ENCODE measurements at regions not wholly inside any gene's neighbourhood (a gene's known extent, or its start where the extent isn't known, plus 50 kb on each side); places are given as distances from the start of the nearest gene placed in this dataset.

DNA sequence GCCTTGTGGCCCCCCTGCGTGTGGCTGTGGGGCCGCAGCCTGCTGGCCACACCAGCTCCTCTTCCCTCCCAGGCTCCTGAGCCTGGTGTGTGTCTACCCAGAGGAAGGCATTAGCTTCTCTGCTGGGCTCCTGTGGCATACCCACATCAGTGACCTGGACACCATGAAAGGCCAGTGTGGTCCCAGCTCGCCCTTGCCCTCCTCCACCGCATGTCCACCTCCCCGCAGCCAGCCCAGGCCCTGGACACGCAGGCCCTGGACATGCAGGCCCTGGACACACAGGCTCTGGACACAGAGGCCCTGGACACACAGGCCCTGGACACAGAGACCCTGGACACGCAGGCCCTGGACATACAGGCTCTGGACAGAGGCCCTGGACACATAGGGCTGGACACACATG lies 153.4 kb upstream of the PPP1R26 start:
- Mint-ChIP-seq H3K36me3 (no peaks in the 10 kb centered on the region), H3K27me3 (no peaks in the 10 kb centered on the region), H3K4me1 (no peaks in the 10 kb centered on the region), H3K27ac (no peak overlapping the region), H3K4me3 (no peak overlapping the region), H3K9me3 (no peaks in the 10 kb centered on the region)
- ATAC-seq (ENCODE audit: low read depth) = no peak
- POLR2A ChIA-PET = no interaction called here
- DNase-seq = peak; percentile 13

DNA sequence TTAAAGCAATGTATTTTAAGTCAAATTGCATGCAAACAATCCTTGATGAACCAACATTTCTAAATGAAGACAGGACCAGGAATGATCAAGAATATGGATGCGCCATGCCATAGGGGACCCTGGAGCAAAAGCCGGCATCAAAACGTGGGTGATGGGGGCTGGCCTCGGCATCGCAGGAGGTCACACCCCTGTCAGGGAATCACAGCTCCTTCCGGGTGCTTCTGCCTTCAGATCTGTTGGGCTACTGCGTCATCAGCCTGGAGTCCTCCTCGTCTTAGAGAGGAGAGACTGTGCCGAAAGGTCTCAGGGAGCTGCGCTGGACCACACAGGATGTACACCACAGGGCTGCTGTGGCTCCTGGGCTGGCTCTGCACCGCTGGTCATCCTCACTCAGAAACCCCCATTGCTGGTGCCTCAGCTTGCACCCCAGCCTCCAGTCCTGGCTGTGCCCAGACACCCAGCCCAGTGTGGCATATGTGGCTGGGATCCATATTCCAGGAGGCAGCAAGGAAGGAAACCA lies 152.9 kb upstream of the PPP1R26 start:
- Mint-ChIP-seq H3K27me3 (no peaks in the 10 kb centered on the region), H3K4me3 (no peak overlapping the region), H3K4me1 (no peaks in the 10 kb centered on the region), H3K36me3 (no peaks in the 10 kb centered on the region), H3K9me3 (no peaks in the 10 kb centered on the region), H3K27ac (no peak overlapping the region)
- DNase-seq (no peak), ATAC-seq (ENCODE audit: low read depth) (no peak)
- POLR2A ChIA-PET = no interaction called here

DNA sequence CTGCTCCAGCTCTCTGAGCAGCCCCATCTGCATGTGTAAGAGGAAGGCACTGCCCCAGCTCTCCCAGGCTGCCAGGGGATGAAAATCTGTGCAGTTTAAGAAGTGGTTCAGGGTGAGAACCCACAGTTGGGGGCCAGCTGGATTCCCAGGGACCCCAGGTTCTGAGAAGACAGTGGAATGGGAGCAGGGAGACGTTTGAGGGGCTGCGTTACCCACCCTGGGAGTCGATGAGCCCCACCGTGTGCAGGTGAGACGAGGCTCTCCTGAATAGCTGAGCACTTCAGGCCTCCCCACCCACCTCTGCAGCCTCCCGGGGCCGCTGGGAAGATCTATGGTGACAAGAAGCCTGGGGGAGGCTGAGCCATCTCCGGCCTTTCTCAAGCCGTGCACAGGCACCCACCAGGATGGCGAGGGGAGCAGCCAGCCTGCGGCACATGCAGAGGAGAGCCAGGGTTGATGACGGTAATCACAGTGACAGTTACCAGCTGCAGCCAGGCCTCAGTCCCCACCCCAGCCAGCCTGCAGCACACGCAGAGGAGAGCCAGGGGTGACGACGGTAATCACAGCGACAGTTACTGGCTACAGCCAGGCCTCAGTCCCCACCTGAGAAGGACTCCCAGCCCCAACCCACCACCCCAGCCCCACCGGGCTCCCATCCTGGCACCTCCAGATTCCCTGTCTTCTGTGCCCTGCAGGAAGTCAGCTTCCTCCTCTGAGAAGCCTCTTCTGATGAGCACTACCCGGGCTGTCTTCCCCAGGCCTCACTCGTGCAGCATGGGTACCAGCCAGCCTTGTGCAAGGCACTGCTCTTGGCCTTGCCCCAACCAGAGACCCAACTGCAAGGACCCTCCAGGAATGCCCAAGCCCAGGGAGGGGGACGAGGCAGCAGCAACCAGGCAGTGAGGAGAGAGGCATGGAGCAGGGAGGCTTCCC lies 150.8 kb upstream of the PPP1R26 start:
- Mint-ChIP-seq H3K4me1 (no peaks in the 10 kb centered on the region), H3K4me3 (no peak overlapping the region), H3K27ac (no peak overlapping the region), H3K27me3 (no peaks in the 10 kb centered on the region), H3K9me3 (no peaks in the 10 kb centered on the region), H3K36me3 (no peaks in the 10 kb centered on the region)
- DNase-seq = no peak
- ATAC-seq (ENCODE audit: low read depth) = no peak
- POLR2A ChIA-PET = no interaction called here

DNA sequence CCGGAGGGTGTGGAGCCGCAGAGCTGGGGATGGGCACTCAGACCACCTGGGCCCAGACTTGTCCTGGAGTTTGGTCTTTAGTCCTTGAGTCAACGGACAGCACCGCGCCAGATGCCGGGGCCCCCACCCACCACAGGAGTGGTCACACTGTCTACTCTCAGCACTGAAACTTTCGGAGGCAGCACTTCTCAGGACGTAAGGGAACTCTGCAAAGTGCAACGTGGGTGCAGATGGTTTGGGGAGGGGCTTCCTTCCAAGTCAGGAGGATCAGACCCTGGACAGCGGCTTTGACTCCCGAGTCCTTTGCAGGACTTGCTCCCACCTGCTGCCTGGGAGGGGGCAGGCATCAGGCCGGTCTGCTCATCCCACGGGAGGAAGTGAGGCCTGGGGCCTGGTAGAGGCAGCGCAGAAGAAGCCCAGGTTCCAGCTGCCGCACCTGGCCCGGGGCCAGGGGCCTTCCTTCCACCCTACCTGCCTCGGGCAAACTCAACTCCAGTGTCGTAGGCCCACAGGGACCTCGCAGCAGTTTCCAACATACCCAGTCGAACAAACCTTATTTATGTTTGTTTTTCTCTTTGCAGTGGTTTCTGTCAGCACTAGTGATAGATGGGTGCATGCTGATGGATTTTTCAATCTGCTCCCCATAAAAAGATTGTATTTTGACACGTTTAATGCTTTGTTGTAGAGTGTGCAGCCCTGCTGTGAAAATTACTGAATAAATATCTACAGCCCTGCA lies 149.8 kb upstream of the PPP1R26 start:
- DNase-seq (peak; percentile 15), ATAC-seq (ENCODE audit: low read depth) (no peak)
- no peak overlapping the region for H3K27ac Mint-ChIP-seq

DNA sequence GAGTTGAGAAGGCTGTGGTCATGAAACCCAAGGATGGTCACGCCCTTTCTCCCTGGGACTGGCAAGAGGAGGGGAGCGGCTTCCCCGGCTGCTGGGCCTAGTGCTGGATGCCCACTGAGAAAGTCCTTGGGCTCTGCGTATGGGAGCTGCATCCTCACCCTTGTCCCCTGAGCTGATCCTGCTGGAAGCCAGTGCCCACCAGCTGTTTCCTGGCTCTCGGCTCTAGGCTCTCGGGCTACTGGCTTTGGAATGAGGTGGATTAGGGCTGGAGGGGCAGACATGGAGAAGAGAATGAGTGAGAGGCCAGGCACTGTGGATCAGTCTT lies 149.3 kb upstream of the PPP1R26 start:
- Mint-ChIP-seq H3K27ac (no peak overlapping the region), H3K36me3 (no peaks in the 10 kb centered on the region), H3K4me3 (no peak overlapping the region), H3K4me1 (no peaks in the 10 kb centered on the region), H3K27me3 (no peaks in the 10 kb centered on the region), H3K9me3 (no peaks in the 10 kb centered on the region)
- POLR2A ChIA-PET = no interaction called here
- no peak for ATAC-seq (ENCODE audit: low read depth)
- no peak for DNase-seq

More for the DNA sequence above, 149.8 kb upstream of the PPP1R26 start:
- H3K36me3 Mint-ChIP-seq = no peaks in the 10 kb centered on the region
- H3K4me3 Mint-ChIP-seq = no peak overlapping the region
- POLR2A ChIA-PET = no interaction called here
- H3K27me3 Mint-ChIP-seq = no peaks in the 10 kb centered on the region
- H3K9me3 Mint-ChIP-seq = no peaks in the 10 kb centered on the region
- H3K4me1 Mint-ChIP-seq = no peaks in the 10 kb centered on the region

DNA sequence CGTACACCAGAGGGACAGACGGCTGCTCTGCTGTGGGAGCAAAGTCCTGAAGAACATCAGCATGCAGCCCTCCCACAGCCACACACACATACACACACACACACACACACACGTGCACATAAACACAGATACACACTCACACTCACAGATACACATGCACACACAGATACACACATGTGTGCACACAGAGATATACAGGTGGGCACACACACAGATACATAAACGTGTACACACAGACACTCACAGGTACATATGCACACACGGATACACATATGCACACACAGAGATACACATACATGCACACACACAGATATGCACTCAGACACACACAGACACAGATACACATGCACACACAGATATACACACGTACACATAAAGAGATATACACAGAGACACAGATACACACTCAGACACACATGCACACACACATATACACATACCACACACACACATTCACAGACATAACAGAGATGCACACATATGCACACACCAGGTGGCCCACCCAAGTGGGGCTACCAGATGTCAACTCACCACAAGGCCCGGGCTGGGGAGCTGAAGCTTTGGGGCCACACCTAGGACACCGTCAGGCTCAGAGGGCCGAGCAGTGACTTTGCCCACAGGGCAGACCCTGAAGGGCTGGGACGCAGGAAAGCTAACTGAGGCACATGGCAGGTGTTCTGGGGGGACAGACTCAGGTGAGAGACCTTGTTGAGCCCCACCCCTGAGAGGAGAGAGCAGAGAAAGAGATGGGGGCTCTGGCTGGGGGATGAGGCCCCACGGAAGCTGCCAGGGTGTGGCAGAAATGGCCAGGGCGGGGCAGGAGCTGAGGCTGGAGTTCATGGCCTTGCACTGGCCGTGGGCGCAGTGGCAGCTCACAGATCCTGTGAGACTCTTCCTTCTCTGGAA lies 148.6 kb upstream of the PPP1R26 start:
- POLR2A ChIA-PET = no interaction called here
- no peak overlapping the region for H3K4me3 Mint-ChIP-seq
- no peaks in the 10 kb centered on the region for H3K27me3 Mint-ChIP-seq
- H3K4me1 Mint-ChIP-seq = no peaks in the 10 kb centered on the region
- no peaks in the 10 kb centered on the region for H3K9me3 Mint-ChIP-seq
- no peaks in the 10 kb centered on the region for H3K36me3 Mint-ChIP-seq
- DNase-seq = no peak
- H3K27ac Mint-ChIP-seq = no peak overlapping the region
- ATAC-seq (ENCODE audit: low read depth) = no peak

DNA sequence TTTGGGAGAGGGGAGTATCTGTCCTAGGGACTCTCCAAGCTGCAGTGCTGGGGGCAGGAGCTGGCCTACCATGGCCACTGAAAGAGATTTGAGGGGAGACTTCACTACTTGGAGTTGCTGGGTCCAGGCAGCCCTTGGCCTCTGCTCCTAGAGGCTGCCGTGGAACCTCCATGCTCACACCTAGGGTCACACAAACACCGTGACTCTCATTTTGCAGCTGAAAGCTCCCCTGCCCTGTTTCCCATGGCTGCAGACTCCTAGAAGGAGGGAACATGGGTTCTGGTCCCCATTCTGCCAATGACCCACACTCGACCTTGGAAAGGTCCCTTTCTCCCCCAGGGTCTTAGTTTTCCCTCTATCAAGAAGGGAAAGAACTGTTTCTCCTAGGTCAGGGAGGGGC lies 147.1 kb upstream of the PPP1R26 start:
- ATAC-seq (ENCODE audit: low read depth) (no peak), DNase-seq (no peak)
- no peaks in the 10 kb centered on the region for H3K9me3 Mint-ChIP-seq
- no peaks in the 10 kb centered on the region for H3K4me1 Mint-ChIP-seq
- H3K27ac Mint-ChIP-seq = no peak overlapping the region
- POLR2A ChIA-PET = no interaction called here
- no peaks in the 10 kb centered on the region for H3K36me3 Mint-ChIP-seq
- no peaks in the 10 kb centered on the region for H3K27me3 Mint-ChIP-seq
- no peak overlapping the region for H3K4me3 Mint-ChIP-seq

DNA sequence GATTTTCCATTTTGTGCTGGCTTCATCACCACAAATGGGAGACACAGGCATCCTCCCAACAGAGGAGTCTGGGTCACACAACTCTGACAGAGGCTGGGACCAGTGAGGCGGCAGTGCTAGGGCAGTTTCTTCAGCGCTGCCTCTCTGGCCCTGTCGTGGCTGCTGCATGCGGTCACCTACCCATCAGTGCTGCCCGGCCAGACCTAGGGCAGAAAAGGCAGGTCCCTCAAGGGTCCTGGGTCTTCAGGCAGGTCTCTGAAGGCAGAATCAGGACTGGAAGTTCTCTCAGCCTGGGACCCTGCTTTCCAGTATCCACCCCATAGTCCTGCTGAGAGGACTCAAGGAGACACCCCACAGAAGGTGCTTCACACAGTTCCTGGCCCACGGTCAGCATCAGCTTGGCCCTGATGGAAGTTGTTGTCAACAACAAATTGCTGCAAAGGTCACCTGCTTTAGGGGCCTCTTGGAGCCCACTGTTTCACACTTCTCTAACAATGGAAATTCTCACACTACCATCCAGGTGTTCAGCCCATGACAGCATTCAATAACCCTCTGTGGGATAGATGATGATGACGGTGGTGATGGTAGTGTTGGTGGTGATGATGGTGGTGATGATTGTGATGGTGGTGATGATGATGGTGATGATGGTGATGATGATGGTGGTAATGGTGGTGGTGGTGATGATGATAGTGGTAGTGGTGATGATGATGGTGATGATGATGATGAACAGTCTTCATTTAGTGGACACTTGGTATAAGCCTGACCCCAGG lies 146.4 kb upstream of the PPP1R26 start:
- POLR2A ChIA-PET = no interaction called here
- no peaks in the 10 kb centered on the region for H3K9me3 Mint-ChIP-seq
- DNase-seq = no peak

DNA sequence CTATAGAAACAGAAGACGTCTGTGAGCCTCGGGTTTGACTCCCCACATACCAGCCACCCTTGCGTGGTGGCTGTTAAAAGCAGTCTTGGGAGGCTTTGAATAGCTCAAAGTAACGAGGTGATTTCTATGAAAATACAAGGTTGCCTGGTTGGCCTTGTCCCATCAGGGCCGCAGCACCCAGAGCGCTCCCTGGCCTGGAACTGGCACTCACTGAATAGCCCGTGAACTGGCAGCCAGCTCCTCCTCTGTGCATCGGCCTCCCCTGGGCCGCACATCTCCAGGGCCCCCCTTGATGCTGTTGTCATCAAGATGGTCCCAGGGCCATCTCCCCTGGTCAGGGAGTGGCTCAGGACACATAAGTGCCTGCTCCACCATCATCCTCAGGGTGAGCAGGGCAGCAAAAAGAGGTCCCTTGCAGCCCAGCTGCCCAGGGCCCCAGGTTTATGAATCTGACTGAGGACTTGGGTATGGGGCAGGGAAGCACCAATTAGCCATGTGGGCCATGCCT lies 144.6 kb upstream of the PPP1R26 start:
- Mint-ChIP-seq H3K27ac (no peak overlapping the region), H3K9me3 (no peaks in the 10 kb centered on the region), H3K4me1 (no peaks in the 10 kb centered on the region), H3K27me3 (peaks cover 6% of the 10 kb centered on the region), H3K4me3 (no peak overlapping the region), H3K36me3 (no peaks in the 10 kb centered on the region)
- DNase-seq = no peak
- ATAC-seq (ENCODE audit: low read depth) = no peak
- POLR2A ChIA-PET = no interaction called here

More for the DNA sequence above, 146.4 kb upstream of the PPP1R26 start:
- no peak for ATAC-seq (ENCODE audit: low read depth)
- no peaks in the 10 kb centered on the region for H3K36me3 Mint-ChIP-seq
- H3K27ac Mint-ChIP-seq = no peak overlapping the region
- H3K4me3 Mint-ChIP-seq = no peak overlapping the region
- no peaks in the 10 kb centered on the region for H3K4me1 Mint-ChIP-seq
- H3K27me3 Mint-ChIP-seq = no peaks in the 10 kb centered on the region

DNA sequence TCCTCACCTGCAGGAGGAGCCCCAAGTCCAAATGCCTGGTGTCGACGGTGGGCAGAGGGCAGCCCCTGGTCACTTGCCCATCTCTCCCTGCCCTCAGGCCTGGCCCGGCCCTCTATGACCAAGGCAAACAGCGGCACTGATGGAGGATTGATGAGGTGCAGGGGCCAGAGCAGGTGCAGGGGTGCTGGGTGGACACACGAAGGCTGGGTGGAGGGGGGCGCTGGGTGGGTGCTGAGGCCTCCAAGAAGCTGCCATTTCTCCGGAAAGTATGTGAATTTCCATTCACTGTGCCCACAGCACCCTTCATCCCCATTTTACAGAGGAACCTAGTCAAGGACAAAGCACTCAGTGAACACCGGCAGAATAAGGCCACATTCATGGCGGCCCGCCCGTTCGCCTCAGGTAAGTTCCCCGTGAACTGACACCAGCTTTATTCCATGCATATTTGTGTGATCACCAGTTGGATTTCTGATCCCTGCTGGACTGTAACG lies 143.8 kb upstream of the PPP1R26 start:
- POLR2A ChIA-PET = no interaction called here

DNA sequence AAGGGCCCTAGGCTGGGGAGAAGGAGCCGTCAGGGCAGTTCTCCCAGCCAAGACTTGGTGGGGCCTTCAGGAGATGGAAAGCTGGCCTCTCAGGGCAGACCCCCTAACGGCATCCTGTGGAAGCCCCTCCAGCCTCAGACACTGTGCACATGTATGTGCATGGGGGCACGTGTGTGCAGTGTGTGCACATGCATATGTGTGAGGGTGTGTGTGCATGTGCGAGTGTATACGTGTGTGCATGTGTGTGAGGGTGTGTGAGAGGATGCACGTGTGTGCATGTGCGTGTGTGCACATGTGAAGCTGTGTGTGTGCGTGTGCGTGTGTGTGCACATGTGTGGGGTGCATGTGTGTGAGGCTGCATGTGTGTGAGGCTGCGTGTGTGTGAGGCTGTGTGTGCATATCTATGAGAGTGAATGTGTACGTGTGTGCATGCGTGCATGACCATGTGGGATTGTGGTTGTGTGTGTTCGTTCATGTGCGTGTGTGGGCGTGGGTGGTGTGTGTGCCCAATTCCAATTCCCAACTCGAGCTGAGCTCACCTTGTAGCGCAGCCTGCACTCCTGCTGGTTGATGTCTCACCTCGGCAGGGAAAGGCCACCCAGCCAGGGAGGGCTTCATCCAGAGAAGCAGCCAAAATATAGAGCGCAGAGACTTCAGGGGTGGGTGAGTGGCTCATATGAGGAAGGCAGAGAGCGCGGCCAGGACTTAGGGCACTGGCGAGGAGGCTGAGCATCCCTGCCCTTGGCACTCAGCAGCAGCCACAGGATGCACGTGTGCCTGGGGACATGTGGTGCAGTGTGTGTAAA lies 142.7 kb upstream of the PPP1R26 start:
- no peaks in the 10 kb centered on the region for H3K36me3 Mint-ChIP-seq
- H3K27ac Mint-ChIP-seq = no peak overlapping the region
- no peak for ATAC-seq (ENCODE audit: low read depth)
- H3K4me1 Mint-ChIP-seq = no peaks in the 10 kb centered on the region
- H3K9me3 Mint-ChIP-seq = no peaks in the 10 kb centered on the region
- H3K27me3 Mint-ChIP-seq = peaks cover 9% of the 10 kb centered on the region
- POLR2A ChIA-PET = no interaction called here
- no peak for DNase-seq
- no peak overlapping the region for H3K4me3 Mint-ChIP-seq

More for the DNA sequence above, 143.8 kb upstream of the PPP1R26 start:
- no peak overlapping the region for H3K4me3 Mint-ChIP-seq
- no peak for DNase-seq
- no peaks in the 10 kb centered on the region for H3K36me3 Mint-ChIP-seq
- no peak overlapping the region for H3K27ac Mint-ChIP-seq
- no peak for ATAC-seq (ENCODE audit: low read depth)
- no peaks in the 10 kb centered on the region for H3K4me1 Mint-ChIP-seq
- H3K27me3 Mint-ChIP-seq = peaks cover 9% of the 10 kb centered on the region
- no peaks in the 10 kb centered on the region for H3K9me3 Mint-ChIP-seq

DNA sequence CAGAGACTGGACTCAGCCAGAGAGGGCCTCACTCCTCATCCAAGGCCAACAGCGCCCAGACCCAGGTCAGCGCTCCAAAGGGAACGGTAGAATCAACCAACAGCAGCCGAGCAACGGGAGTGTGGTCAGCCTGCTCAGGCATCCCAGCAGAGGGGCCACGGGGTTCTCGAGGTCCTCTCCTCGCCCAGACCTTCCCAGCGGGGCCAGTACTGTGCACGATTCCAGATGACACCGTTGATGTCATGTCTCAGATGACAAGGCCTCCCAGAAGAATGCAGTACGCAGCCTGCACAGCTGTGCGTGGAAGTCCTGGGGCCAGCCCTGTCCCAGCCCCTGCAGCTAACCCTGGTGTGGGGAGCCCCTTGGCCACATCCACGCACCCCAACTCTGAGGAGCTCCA lies 141.0 kb upstream of the PPP1R26 start:
- H3K27me3 Mint-ChIP-seq = peaks cover 9% of the 10 kb centered on the region
- H3K27ac Mint-ChIP-seq = no peak overlapping the region
- POLR2A ChIA-PET = no interaction called here
- no peak for ATAC-seq (ENCODE audit: low read depth)
- no peak for DNase-seq
- no peaks in the 10 kb centered on the region for H3K36me3 Mint-ChIP-seq
- H3K9me3 Mint-ChIP-seq = no peaks in the 10 kb centered on the region
- no peak overlapping the region for H3K4me3 Mint-ChIP-seq
- no peaks in the 10 kb centered on the region for H3K4me1 Mint-ChIP-seq
